ENCODE measurements at regions not wholly inside any gene's neighbourhood (a gene's known extent, or its start where the extent isn't known, plus 50 kb on each side); places are given as distances from the start of the nearest gene placed in this dataset.
"Not testable (repeated sequence)": the region's sequence is repeated elsewhere in the genome, so short reads cannot be mapped to it uniquely, and the experiment has no call there.

DNA sequence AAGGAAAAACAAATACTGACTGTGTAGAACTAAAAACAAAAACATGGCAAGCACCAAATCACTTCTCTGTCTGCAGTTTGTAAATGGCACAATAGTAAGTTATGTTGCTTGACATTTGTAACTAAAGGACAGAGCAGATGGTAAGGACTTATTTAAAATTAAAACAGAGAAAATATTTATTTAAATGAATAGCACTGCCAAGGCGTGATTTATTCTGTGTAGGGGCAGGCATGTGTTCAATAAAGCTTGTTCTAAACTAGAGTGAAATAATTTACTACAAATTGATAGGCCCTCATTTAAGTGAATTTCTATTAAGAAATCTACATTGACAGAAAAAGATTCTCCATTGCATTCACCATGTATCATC lies 231.5 kb downstream of the CYLC2 start:
- no peaks in the 10 kb centered on the region for H4K20me1 ChIP-seq (ENCODE audit: insufficient read depth, low read length)
- H3K27ac ChIP-seq (ENCODE audit: low read depth, low read length, poor library complexity, severe bottlenecking) = no peak overlapping the region
- H3K4me1 ChIP-seq (ENCODE audit: insufficient read depth, low read length, poor library complexity, severe bottlenecking) = no peaks in the 10 kb centered on the region
- no TSS peak for BruUV-seq (replicated peaks)
- no peaks in the 10 kb centered on the region for H3K9me3 ChIP-seq (ENCODE audit: low read length)
- ChIA-PET CTCF (ENCODE audit: unreplicated experiment) (no interaction called here), POLR2A (no interaction called here)
- no peak overlapping the region for H3K4me3 ChIP-seq (ENCODE audit: low read depth, low read length, poor library complexity, severe bottlenecking)
- TF ChIP-seq EZH2phosphoT487 (IDR thresholded peaks at IDR 0.05; ENCODE audit: borderline replicate concordance, low read depth, low read length) = no peak
- TF ChIP-seq, protein P1, sequence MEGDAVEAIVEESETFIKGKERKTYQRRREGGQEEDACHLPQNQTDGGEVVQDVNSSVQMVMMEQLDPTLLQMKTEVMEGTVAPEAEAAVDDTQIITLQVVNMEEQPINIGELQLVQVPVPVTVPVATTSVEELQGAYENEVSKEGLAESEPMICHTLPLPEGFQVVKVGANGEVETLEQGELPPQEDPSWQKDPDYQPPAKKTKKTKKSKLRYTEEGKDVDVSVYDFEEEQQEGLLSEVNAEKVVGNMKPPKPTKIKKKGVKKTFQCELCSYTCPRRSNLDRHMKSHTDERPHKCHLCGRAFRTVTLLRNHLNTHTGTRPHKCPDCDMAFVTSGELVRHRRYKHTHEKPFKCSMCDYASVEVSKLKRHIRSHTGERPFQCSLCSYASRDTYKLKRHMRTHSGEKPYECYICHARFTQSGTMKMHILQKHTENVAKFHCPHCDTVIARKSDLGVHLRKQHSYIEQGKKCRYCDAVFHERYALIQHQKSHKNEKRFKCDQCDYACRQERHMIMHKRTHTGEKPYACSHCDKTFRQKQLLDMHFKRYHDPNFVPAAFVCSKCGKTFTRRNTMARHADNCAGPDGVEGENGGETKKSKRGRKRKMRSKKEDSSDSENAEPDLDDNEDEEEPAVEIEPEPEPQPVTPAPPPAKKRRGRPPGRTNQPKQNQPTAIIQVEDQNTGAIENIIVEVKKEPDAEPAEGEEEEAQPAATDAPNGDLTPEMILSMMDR (conservative IDR thresholded peaks at IDR 0.05; ENCODE audit: low read length) = no peak
- no peaks in the 10 kb centered on the region for H3K36me3 ChIP-seq (ENCODE audit: insufficient read depth, low read length)
- intact Hi-C loops (cut with micrococcal nuclease; ENCODE audit: unreplicated experiment) = no loop called here
- H2AFZ ChIP-seq (ENCODE audit: low read length) = no peak overlapping the region
- no peaks in the 10 kb centered on the region for H3K79me2 ChIP-seq (ENCODE audit: insufficient read depth, low read depth, low read length)
- no peak for DNase-seq (ENCODE audit: low spot score)
- H3K9me2 ChIP-seq (ENCODE audit: insufficient read depth, low read length) = no peaks in the 10 kb centered on the region
- H3K4me2 ChIP-seq (ENCODE audit: low read length) = no peak overlapping the region

DNA sequence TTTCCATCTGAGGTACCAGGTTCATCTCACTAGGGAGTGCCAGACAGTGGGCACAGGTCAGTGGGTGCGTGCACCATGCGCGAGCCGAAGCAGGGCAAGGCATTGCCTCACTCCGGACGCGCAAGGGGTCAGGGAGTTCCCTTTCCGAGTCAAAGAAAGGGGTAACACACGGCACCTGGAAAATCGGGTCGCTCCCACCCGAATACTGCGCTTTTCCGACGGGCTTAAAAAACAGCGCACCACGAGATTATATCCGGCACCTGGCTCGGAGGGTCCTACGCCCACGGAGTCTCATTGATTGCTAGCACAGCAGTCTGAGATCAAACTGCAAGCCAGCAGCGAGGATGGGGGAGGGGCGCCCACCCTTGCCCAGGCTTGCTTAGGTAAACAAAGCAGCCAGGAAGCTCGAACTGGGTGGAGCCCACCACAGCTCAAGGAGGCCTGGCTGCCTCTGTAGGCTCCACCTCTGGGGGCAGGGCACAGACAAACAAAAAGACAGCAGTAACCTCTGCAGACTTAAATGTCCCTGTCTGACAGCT lies 242.5 kb downstream of the CYLC2 start:
- H3K79me2 ChIP-seq (ENCODE audit: insufficient read depth, low read depth, low read length); H3K9me2 ChIP-seq (ENCODE audit: insufficient read depth, low read length); intact Hi-C loops (cut with micrococcal nuclease; ENCODE audit: unreplicated experiment); H4K20me1 ChIP-seq (ENCODE audit: insufficient read depth, low read length); POLR2A ChIA-PET; CTCF ChIA-PET (ENCODE audit: unreplicated experiment); DNase-seq (ENCODE audit: low spot score); H3K36me3 ChIP-seq (ENCODE audit: insufficient read depth, low read length); H2AFZ ChIP-seq (ENCODE audit: low read length); H3K4me3 ChIP-seq (ENCODE audit: low read depth, low read length, poor library complexity, severe bottlenecking); BruUV-seq (replicated peaks); H3K4me1 ChIP-seq (ENCODE audit: insufficient read depth, low read length, poor library complexity, severe bottlenecking); H3K9me3 ChIP-seq (ENCODE audit: low read length); H3K27ac ChIP-seq (ENCODE audit: low read depth, low read length, poor library complexity, severe bottlenecking); H3K4me2 ChIP-seq (ENCODE audit: low read length): not testable (repeated sequence)

DNA sequence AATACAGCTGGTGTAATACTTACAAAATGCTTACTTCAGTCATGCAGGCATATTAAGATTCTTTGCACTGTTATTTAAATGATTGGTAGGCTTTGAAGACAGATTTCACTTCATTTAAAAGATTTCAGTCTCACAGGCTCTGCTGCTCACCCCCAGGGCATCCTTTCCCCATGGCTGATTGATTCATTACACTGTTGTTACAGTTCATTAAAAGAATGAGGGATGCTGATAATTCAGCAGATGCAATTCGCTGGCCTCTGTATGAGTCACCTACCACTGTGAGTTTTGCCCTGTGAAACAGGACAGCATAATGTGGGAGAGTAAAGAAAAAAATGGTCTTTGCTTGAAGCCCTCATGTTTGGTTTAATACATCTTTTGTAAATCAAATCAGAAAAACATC lies 246.9 kb downstream of the CYLC2 start:
- Histone ChIP-seq H4K20me1 (ENCODE audit: insufficient read depth, low read length) (no peaks in the 10 kb centered on the region), H2AFZ (ENCODE audit: low read length) (no peak overlapping the region), H3K4me2 (ENCODE audit: low read length) (no peak overlapping the region), H3K4me1 (ENCODE audit: insufficient read depth, low read length, poor library complexity, severe bottlenecking) (no peaks in the 10 kb centered on the region), H3K9me3 (ENCODE audit: low read length) (no peaks in the 10 kb centered on the region), H3K9me2 (ENCODE audit: insufficient read depth, low read length) (no peaks in the 10 kb centered on the region), H3K27ac (ENCODE audit: low read depth, low read length, poor library complexity, severe bottlenecking) (no peak overlapping the region), H3K36me3 (ENCODE audit: insufficient read depth, low read length) (no peaks in the 10 kb centered on the region), H3K79me2 (ENCODE audit: insufficient read depth, low read depth, low read length) (no peaks in the 10 kb centered on the region), H3K4me3 (ENCODE audit: low read depth, low read length, poor library complexity, severe bottlenecking) (no peak overlapping the region)
- ChIA-PET CTCF (ENCODE audit: unreplicated experiment) (no interaction called here), POLR2A (no interaction called here)
- DNase-seq (ENCODE audit: low spot score) = no peak
- TF ChIP-seq EZH2phosphoT487 (IDR thresholded peaks at IDR 0.05; ENCODE audit: borderline replicate concordance, low read depth, low read length) = no peak
- TF ChIP-seq, protein P1 (conservative IDR thresholded peaks at IDR 0.05; ENCODE audit: low read length) = no peak
- BruUV-seq (replicated peaks) = no TSS peak
- intact Hi-C loops (cut with micrococcal nuclease; ENCODE audit: unreplicated experiment) = no loop called here

Measured in OCI-LY7 (cell line).